G401.6 (cell line): ENCODE measurements at regions not wholly inside any gene's neighbourhood (a gene's known extent, or its start where the extent isn't known, plus 50 kb on each side); places are given as distances from the start of the nearest gene placed in this dataset.

Experiments used
- FAIRE-seq: peaks from 2 replicates; lab custom pipeline; 2012; peaks lifted over from hg19 to GRCh38; lab: Jason Lieb, UNC

DNA sequence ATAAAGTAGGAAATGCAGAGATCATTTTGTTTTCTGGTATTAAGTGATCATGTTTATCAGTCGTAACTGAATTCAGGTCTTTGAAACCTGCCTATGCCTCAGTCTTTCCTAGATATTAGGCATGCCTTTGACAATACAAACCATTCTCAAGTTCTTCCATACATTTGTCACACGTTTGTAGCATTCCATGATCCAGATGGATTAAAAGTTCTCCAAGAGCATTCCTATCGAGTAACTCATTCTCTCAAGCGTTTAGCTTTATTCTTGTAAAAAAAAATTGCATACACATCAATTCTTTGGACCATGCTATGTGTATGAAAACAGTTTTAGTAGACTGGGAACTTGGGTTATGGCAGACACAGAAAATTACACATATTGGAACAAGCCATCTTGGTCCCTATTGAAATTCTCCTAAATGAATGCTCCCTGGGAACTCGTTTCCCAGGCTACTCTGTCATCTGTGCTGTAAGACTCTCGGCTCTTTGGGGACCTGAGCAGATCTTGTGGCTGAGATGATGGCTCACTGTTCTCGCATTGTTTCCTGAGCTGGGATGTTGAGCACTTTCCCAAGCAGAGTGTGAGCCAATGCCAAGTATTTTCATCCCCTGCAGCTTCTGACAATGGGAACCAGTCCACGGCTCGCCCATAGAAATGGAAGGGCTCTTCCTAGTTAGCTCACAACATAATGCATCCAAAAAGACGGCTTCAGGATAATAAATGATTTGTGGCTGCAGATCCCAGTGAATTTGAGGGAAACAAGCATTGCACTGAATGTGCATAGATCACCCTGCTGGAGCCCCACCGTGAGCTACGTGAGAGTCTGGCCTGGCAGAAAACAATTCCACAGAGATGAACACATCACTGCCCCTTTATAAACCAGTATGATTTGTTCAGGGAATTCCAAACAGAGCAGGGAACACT, 230.2 kb downstream of the IRX1 start:
- no peak for FAIRE-seq

DNA sequence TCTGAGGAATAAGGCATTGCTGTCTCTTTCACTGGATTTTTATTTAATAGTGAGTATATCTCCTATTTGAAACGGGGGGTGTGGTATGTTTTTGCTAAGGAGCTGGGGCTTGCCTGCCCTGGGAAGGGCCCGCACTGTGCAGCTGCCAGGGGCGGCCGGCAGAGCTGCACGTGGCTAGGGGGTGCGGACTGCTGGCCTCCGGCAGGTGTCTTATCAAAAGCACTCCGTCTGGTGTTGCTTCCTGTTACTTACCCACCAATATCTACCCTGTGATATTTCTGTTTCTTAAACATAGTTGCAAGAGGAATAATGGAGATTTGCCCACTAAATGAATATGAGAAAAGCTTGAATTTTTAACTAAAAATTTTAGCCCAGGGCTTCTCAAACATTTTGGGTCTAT, 232.0 kb downstream of the IRX1 start:
- FAIRE-seq: no peak

DNA sequence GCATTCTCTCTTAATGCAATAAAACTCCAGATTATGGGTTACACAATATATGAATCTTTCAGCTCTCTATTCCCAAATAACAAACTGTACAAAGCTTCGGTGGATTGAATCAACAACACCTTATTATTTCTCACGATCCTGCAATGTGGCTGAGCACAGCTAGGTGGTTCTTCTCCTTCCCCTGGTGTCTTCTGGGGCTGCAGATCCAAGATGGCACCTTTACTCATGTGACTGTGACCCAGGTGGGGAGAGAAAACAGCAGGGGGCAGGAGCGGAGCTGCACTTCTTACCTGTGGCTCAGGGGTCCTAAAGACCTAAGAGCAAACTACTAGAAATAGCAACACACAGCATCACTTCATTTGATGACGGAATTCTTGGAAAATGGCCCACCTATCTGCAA, 233.1 kb downstream of the IRX1 start:
- no peak for FAIRE-seq

DNA sequence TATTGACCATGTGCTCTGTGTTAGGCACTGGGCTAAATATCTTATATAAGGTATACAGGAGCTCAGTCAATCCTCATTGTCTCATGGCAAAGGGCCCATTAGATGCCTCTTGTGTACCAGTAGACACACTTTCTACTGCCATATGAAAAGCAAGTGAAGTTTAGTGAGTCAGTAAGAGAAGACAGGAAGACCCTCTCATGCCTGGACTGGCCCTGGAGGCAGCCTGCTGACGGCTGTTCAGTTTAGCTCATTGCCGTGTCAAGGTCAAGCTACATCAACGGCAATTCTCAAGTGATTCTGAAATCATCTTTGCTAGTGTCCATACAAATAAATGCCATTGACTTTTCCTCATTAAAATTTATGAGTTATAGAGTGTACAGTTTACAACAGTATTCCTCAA, 237.9 kb downstream of the IRX1 start:
- no peak for FAIRE-seq

DNA sequence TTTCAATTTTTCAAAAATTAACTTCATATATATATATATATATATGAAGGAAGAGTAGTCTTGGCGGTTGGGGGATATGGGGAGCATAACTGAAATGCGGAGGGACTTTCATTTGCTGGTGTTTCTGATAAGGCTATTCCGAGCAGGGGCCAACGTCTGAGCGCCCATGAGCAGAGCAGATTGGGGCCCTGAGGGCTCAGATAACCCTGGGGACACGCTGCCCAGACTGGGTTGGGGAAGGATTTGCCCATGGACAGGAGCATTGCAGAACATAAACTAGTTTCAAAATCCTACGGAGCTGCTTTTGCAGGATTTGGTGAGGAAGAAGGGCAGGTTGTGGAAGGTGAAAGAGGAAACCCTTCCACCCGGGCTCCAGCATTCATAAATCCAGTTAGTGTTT, 240.2 kb downstream of the IRX1 start:
- no peak for FAIRE-seq

DNA sequence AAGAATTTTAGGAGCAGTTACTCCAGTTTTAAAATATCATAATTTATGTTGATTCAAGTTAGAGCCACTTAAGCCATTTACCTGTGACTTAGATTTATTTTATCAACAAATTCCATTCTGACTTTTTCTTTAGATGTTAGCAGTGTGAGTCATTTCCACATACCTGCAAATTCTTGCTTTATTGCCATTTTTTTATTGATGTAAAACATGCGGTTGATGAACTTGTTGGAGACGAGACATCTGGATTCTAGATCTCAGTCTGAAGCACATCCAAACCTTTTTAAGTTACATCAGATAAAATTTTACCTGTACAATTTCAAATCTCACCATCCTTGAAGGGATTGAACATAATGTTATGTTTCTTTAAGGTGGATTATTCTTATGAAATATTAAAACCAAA, 240.9 kb downstream of the IRX1 start:
- no peak for FAIRE-seq

DNA sequence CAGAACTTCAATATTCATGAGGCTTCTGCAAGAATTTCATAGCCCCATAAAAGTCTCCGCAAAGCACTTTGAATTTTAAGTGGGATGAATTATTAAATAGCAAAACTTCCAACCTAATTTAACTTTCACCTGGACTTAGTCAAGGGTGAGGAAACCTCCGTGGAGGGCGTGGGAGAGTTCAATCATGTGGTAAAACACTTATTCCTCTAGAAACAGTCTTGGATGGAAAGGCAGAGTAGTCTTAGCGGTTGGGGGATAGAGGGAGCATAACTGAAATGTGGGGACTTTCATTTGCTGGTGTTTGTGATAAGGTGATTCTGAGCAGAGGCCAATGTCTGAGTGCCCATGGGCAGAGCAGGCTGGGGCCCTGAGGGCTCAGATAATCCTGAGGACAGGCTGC, 241.9 kb downstream of the IRX1 start:
- FAIRE-seq: no peak

DNA sequence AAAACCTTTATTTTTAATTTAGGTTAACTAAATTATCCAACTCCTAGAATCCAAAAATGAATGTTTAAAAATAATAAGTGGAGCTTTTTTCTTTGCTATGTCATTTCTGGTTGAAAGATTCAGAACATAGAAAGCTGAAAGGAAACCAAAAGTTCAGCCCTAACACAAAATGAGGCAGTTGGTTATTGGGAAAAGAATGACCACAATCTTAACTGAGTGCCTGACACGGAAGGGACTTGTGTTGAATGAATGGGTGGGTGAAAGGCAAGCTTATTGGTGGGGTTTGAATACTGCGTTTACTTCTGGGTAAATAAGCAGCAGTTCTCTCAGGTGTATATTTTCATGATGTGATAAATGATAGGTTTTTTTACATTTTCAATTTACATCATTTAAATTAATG, 243.5 kb downstream of the IRX1 start:
- FAIRE-seq: no peak

DNA sequence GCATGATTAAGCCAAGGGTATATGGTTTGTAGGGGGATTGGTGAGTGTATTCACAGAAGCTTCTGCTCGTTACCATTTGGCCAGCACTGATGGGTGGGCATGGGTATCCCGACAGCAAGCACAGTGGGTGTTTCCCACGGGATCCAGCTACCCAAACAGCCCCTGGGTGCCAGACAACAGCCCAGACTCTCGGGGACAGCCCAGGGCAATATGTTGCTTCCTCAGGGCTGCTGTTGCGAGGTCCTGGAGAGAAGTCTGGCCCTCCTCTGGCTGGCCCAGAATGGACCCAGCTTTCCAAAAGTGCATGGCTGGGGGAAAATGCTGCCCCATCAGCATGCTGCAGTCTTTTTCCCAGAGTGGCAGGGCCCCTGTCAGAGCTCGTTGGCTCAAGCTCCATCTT, 247.0 kb downstream of the IRX1 start:
- no peak for FAIRE-seq

DNA sequence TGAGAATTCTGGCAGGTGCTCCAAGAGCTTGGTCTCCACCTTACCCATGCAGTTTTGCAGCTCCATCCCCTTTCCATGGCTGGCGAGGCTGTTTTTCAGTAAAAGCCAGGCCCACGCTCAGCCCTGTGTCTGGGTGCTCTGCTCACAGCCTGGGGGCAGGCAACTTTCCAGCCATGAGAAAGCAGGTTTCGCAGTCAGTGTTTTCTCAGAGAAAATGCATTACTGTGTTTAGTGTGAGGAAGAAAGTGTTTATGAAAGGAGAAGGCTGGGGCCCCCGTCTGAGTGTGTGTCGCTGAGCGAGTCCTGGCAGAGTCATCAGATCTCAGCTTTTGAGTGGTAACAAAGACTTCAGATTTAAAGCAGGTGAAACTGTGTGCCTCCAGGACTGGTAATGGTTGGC, 248.1 kb downstream of the IRX1 start:
- FAIRE-seq: no peak

DNA sequence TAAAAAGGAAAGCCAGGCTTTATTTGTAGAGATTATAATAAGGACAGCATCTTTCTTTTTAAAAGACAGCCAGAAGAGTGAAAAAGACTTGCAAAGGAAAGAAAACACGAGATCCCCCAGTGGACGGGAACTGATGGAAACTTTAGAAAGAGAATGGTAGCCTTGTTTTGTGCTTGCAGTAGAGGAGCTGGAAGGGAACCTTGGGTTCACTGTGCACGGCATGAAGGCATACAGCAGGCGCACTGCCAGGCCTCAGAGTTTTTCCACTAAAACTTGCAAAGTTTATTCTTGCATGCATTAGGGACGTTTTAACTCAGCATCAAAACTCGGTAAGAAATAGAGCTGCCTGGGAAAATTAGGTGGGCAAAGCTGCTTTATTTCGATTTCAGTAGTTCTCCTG, 248.6 kb downstream of the IRX1 start:
- FAIRE-seq: no peak

DNA sequence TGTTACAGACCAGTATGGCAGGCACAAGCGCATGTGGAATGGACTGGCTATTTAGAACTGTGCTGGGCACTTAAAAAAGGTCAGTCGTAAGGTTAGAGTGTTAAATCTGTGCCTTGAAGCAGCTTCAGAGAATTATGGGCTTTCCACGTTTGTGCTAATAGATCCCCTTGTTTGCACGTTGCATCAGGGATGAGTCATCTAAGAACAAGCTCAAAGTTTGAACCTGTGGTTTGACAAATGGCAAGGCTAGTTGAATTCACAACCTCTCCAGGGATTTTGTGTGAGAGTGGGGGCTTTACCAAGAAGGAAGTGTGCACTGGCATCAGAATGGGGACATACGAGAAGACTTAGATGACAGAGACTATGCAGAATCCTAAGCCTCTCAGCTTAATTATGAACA, 249.6 kb downstream of the IRX1 start:
- FAIRE-seq: no peak

DNA sequence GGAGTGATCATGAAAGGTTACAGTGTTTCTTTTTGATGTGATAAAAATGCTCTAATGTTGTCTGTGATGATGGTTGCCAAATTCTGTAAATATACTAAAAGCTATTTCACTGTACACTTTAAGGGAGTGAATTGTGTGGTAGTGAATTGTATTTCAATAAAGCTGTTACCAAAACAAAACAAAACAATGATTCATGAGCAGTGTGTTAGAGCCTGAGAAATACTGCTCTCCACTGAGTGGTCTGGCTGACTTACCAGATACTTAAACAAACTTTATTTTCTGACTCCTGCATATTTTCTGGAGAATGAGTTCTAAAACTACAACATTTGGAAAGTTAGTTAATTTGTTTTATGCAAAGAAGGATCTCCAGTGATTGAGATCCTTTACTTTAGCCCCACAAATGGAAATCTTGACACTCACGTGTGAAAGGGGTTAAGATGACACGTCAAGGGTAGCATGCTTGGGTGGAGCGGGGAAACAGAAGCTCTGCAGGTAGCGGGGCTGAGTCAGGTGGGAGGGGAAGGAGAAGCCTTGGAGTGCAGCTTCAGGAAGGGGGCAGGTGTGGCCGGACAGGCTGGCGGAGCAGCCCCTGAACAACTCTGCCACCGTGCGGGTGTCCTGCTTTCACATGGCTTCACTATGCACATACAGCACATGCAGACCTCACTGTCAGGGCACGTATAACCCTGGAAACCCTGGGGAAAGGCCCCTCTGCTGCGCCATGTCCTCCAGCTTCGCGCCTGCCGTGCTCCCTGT, 256.7 kb downstream of the IRX1 start:
- FAIRE-seq: no peak

DNA sequence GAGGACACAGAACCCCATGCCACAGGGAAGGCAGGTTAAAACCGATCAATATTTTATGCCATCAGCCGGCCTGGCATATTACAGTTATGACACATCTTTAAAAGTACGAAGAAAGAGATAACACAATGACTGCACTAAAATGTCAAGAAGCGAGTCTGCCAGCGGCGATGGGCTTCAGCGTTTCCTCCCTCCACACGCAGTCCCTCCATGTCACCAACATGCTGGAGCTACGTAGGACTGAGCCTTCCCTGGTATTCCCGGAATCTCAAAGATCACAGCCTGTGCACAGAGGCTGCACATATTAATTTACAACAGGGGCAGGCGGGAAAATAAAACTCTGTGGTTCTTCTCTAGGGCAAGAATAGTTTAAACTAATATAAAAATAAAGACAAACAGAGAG, 257.7 kb downstream of the IRX1 start:
- FAIRE-seq: no peak

DNA sequence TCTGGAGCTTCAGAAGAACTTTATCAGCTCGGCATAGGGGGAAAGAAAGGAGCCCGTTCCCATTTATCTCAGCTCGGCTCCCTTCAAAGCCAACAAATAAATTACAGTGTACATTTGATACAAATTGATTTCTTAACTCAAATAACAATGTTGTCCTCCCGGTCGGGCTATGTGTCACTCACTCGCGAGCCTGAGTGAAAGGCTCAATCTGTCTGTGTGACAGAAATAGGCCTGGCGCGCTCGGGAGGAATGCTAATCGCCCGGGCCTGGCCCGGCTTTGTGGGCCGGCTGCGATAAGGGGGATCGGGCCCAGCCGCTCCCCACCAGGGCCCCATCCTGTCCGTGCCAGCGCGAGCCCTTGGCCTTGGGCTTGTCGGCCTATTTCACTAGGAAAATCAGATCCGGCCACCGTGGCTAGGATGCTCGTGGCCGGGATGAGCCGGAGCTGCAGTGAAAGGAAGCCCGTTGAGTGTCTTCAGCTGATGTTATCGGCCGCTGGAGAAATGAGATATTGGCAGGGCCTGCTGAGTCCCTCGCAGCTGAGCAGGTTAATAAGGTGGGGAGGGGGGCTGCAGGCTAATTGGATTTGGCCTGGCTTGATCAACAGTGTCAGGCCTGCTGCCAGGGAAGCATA, 258.7 kb downstream of the IRX1 start:
- FAIRE-seq: no peak

DNA sequence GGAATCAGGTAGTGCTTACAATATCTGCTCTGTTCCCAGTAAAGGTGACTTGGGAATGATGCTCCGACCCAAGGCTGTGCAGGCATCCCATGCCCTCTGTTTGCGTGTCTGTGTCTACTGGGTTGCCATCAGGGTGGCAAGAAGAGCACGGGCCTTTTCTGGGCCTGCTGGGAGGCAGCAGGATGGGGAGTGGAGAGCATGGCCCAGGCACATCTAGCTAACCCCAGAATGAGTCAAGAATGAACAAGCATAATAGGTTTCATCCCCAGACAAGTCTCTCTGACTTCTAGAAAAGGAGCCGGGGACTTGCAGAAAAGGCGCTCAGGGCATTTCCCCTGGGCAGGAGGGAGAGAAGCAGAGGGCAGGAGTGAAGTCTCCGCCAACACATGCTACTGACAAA, 260.4 kb downstream of the IRX1 start:
- no peak for FAIRE-seq

DNA sequence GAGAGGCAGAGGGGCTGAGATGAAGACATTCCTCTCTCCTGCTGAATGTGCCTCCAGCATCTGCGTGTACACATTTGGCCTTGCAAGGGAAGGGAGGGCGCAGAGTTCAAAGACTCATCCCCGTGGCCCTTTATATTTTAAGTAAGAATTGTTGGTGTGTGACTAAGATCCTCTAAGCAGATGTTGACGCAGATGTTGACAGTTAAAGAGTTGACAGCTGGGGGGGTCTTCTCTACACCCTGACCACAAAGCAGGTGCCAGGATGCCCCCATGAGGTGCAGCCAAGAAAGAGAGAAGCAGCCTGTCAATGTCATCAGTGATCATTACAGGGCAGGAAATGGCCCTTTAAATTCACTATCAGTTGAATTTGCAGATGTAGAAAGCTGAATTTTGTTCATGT, 262.9 kb downstream of the IRX1 start:
- FAIRE-seq: no peak

DNA sequence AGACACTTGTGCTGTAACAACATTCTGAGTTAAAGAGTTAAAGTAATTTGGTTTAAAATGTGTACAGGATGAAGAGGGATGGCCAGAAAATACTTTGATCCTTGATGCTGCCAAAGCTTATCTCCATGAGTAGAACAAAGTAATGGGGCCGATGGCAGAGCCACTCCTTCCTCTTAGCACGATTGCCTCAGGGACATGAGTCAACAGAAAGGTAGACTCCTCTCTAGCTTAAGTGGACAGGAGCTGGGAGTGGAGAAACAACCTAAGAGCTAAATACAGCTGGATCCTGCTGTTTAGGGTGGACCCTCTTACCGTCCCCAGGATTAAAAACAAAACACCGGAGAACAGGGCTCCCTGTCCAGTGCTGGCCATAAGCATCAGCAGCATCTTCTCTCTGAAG, 267.3 kb downstream of the IRX1 start:
- no peak for FAIRE-seq

DNA sequence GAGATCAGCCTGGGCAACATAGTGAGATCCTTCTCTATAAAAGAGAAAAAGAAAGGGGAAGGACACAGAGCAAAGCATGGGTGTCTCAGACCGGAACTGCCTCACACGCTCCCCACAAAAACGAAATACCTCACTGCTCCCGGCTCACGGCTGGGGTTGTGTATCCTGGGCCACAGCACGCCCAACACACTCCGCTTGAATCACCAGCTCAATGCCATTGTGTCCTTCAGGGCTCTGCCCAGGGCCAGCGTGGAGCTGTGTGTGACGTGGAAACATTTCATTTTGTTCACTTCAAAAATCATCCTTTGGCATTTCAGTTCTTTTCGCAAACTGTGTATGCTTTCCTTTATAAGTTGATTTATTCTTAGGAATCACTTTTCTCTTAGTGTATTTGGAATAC, 279.5 kb downstream of the IRX1 start:
- no peak for FAIRE-seq

DNA sequence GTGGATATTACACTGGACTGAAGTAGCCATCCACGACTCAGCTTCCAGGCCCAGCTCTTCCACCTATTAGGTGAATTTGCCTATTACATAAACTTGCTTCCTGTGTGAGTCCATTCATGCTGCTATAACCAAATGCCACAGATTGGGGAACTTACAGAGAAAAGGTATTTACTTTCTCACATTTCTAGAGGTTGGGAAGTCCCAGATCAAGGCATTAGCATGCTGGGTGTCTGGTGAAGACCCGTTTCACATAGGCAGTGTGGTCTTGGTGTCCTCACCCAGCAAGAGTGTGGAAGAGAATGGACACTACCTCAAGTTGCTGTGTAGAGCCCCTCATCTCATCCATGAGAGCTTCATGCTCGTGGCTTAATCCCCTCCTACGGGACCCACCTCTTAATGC, 282.6 kb downstream of the IRX1 start:
- no peak for FAIRE-seq

DNA sequence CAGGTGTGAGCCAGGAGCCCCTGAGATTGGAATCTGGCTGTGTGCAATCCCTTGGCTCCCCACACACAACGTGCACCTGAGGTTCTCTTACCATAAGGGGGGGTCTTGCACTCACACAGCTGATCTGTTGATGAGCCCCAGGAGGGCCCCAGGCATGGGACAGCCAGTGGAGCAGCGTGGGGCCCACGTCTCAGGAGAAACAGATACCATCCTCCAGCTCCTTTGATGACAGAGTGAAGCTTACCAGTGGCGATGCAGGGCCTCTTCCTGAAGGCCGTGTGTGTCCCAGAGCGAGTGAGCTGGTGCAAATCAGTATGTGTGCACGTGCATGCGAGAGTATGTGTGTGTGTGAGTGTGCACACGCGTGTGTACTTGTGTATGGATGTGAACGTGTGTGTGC, 287.4 kb downstream of the IRX1 start:
- no peak for FAIRE-seq

DNA sequence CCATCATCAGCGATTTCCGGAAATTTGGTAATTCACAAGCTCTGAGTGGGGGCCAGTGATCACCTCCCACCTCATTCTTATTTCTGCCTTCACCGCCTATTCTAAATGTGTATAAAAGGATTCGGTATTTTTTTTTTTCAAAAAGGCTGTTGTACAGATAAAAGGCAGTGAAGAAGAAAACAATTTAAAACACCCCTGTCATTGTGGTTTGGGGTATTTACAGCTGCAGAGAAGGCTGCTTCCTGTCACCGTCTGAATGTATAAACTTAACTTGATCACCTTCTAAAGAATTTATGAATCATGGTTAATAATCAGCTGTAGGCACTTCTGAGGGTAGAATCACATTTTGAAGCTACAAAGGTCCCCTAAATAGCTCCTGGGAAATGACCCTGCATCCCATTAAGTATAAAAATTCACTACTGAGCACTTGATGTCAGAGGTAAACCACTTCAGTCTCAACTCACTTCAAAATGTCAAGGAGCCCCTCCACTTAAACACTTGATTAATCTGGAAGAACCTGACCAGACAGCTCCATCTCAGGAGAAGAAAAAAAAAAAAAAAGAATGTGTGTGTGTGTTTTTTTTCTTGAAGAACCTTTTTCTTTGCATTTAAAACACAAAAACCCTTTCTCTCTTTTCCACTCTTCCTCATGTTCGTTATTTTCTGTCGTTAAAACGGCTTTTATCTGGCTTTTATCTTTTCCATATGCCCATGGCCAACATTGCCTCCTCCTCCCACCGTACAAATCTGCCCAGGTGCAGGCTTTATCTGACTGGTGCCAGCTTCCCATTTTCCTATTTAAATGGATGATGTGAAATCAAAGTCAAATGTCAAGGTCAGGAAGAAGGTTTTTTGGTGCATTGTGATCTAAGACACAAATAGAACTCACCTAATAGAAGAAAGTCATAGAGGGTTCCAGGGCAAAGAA, 291.2 kb downstream of the IRX1 start:
- no peak for FAIRE-seq
